Stimulated activated naive CD8-positive, alpha-beta T cell treated with anti-CD3 and anti-CD28 coated beads, Interleukin-15, Interleukin-2, amounts not matched to agents 100 ng/mL and 50 ng/mL, for 24 hours (primary cell): ENCODE measurements at regions not wholly inside any gene's neighbourhood (a gene's known extent, or its start where the extent isn't known, plus 50 kb on each side); places are given as distances from the start of the nearest gene placed in this dataset.

Source experiments
- H3K27ac Mint-ChIP-seq: one replicate; pipeline ENCODE4 v1.8.0; 2021; ENCODE audit warnings: mild to moderate bottlenecking, mixed read lengths
- H3K27me3 Mint-ChIP-seq: one replicate; pipeline ENCODE4 v1.8.0; 2021; ENCODE audit warnings: mixed read lengths
- H3K36me3 Mint-ChIP-seq: one replicate; pipeline ENCODE4 v1.8.0; 2021; ENCODE audit warnings: low read depth, mixed read lengths
- H3K4me1 Mint-ChIP-seq: one replicate; pipeline ENCODE4 v1.8.0; 2021; ENCODE audit warnings: low read depth, mixed read lengths
- H3K4me3 Mint-ChIP-seq: one replicate; pipeline ENCODE4 v1.8.0; 2021; ENCODE audit warnings: mild to moderate bottlenecking, mixed read lengths
- H3K9me3 Mint-ChIP-seq: one replicate; pipeline ENCODE4 v1.8.0; 2021; ENCODE audit warnings: mixed read lengths

GRCh38 chr22:48053973-48054372 is 1291.5 kb downstream of the TBC1D22A start:
- Mint-ChIP-seq H3K4me3 (no peak overlapping the region), H3K27me3 (peaks cover 16% of the 10 kb centered on the region), H3K4me1 (no peaks in the 10 kb centered on the region), H3K36me3 (no peaks in the 10 kb centered on the region), H3K27ac (no peak overlapping the region), H3K9me3 (peaks cover 3% of the 10 kb centered on the region)

- Mint-ChIP-seq H3K27ac (no peak overlapping the region), H3K4me3 (no peak overlapping the region), H3K4me1 (no peaks in the 10 kb centered on the region)
Observed at GRCh38 chr22:48053486-48053885, 1291.0 kb downstream of the TBC1D22A start.

GRCh38 chr22:48052621-48052890 is 1290.1 kb downstream of the TBC1D22A start:
- H3K27me3 Mint-ChIP-seq = peaks cover 16% of the 10 kb centered on the region
- no peaks in the 10 kb centered on the region for H3K36me3 Mint-ChIP-seq
- no peaks in the 10 kb centered on the region for H3K4me1 Mint-ChIP-seq
- H3K4me3 Mint-ChIP-seq = no peak overlapping the region
- H3K9me3 Mint-ChIP-seq = no peaks in the 10 kb centered on the region
- no peak overlapping the region for H3K27ac Mint-ChIP-seq

More at GRCh38 chr22:48053486-48053885, 1291.0 kb downstream of the TBC1D22A start:
- H3K27me3 Mint-ChIP-seq = peaks cover 20% of the 10 kb centered on the region
- peaks cover 3% of the 10 kb centered on the region for H3K9me3 Mint-ChIP-seq
- no peaks in the 10 kb centered on the region for H3K36me3 Mint-ChIP-seq

- Mint-ChIP-seq H3K4me1 (no peaks in the 10 kb centered on the region), H3K4me3 (no peak overlapping the region), H3K27ac (no peak overlapping the region), H3K27me3 (peaks cover 10% of the 10 kb centered on the region), H3K9me3 (no peaks in the 10 kb centered on the region), H3K36me3 (no peaks in the 10 kb centered on the region)
Observed at GRCh38 chr22:48051796-48052620, 1289.6 kb downstream of the TBC1D22A start.

- Mint-ChIP-seq H3K4me3 (no peak overlapping the region), H3K9me3 (no peaks in the 10 kb centered on the region), H3K36me3 (no peaks in the 10 kb centered on the region), H3K27ac (no peak overlapping the region), H3K27me3 (peaks cover 7% of the 10 kb centered on the region), H3K4me1 (no peaks in the 10 kb centered on the region)
Observed at GRCh38 chr22:48050836-48051235, 1288.4 kb downstream of the TBC1D22A start.

GRCh38 chr22:48049116-48049515 is 1286.7 kb downstream of the TBC1D22A start:
- no peaks in the 10 kb centered on the region for H3K9me3 Mint-ChIP-seq

GRCh38 chr22:48047722-48048500 is 1285.5 kb downstream of the TBC1D22A start:
- H3K4me1 Mint-ChIP-seq = peaks cover 6% of the 10 kb centered on the region
- H3K4me3 Mint-ChIP-seq = no peak overlapping the region
- H3K9me3 Mint-ChIP-seq = no peaks in the 10 kb centered on the region
- H3K27me3 Mint-ChIP-seq = peaks cover 15% of the 10 kb centered on the region
- H3K27ac Mint-ChIP-seq = no peak overlapping the region
- H3K36me3 Mint-ChIP-seq = no peaks in the 10 kb centered on the region

More at GRCh38 chr22:48049116-48049515, 1286.7 kb downstream of the TBC1D22A start:
- Mint-ChIP-seq H3K4me3 (no peak overlapping the region), H3K4me1 (peaks cover 6% of the 10 kb centered on the region), H3K36me3 (no peaks in the 10 kb centered on the region), H3K27ac (no peak overlapping the region), H3K27me3 (peaks cover 9% of the 10 kb centered on the region)

GRCh38 chr22:48045369-48045768 is 1282.9 kb downstream of the TBC1D22A start:
- Mint-ChIP-seq H3K4me3 (no peak overlapping the region), H3K27me3 (peaks cover 15% of the 10 kb centered on the region), H3K9me3 (no peaks in the 10 kb centered on the region), H3K36me3 (no peaks in the 10 kb centered on the region), H3K4me1 (peaks cover 6% of the 10 kb centered on the region), H3K27ac (no peak overlapping the region)

GRCh38 chr22:48044487-48045060 is 1282.1 kb downstream of the TBC1D22A start:
- Mint-ChIP-seq H3K4me1 (peaks cover 6% of the 10 kb centered on the region), H3K9me3 (no peaks in the 10 kb centered on the region), H3K36me3 (no peaks in the 10 kb centered on the region), H3K27me3 (peaks cover 15% of the 10 kb centered on the region), H3K27ac (no peak overlapping the region), H3K4me3 (no peak overlapping the region)

- Mint-ChIP-seq H3K9me3 (no peaks in the 10 kb centered on the region), H3K27me3 (peaks cover 10% of the 10 kb centered on the region), H3K4me3 (no peak overlapping the region), H3K4me1 (peaks cover 6% of the 10 kb centered on the region), H3K27ac (no peak overlapping the region), H3K36me3 (no peaks in the 10 kb centered on the region)
Observed at GRCh38 chr22:48043581-48043980, 1281.1 kb downstream of the TBC1D22A start.

GRCh38 chr22:48042621-48043395 is 1280.4 kb downstream of the TBC1D22A start:
- H3K36me3 Mint-ChIP-seq = no peaks in the 10 kb centered on the region
- H3K27ac Mint-ChIP-seq = no peak overlapping the region
- H3K27me3 Mint-ChIP-seq = peaks cover 7% of the 10 kb centered on the region
- H3K4me1 Mint-ChIP-seq = peaks cover 6% of the 10 kb centered on the region
- no peaks in the 10 kb centered on the region for H3K9me3 Mint-ChIP-seq
- no peak overlapping the region for H3K4me3 Mint-ChIP-seq

- Mint-ChIP-seq H3K27me3 (peaks cover 11% of the 10 kb centered on the region), H3K9me3 (no peaks in the 10 kb centered on the region), H3K36me3 (no peaks in the 10 kb centered on the region), H3K27ac (no peak overlapping the region), H3K4me1 (no peaks in the 10 kb centered on the region), H3K4me3 (no peak overlapping the region)
Observed at GRCh38 chr22:48039326-48039725, 1276.9 kb downstream of the TBC1D22A start.

- Mint-ChIP-seq H3K27ac (no peak overlapping the region), H3K4me3 (no peak overlapping the region), H3K9me3 (no peaks in the 10 kb centered on the region)
Observed at GRCh38 chr22:48037618-48038017, 1275.2 kb downstream of the TBC1D22A start.

GRCh38 chr22:48035897-48036296 is 1273.4 kb downstream of the TBC1D22A start:
- Mint-ChIP-seq H3K27me3 (peaks cover 4% of the 10 kb centered on the region), H3K4me1 (no peaks in the 10 kb centered on the region), H3K27ac (no peak overlapping the region), H3K9me3 (no peaks in the 10 kb centered on the region), H3K4me3 (no peak overlapping the region), H3K36me3 (no peaks in the 10 kb centered on the region)

More at GRCh38 chr22:48037618-48038017, 1275.2 kb downstream of the TBC1D22A start:
- H3K27me3 Mint-ChIP-seq = peaks cover 4% of the 10 kb centered on the region
- no peaks in the 10 kb centered on the region for H3K4me1 Mint-ChIP-seq
- H3K36me3 Mint-ChIP-seq = no peaks in the 10 kb centered on the region
